ENCODE measurements at regions not wholly inside any gene's neighbourhood (a gene's known extent, or its start where the extent isn't known, plus 50 kb on each side); places are given as distances from the start of the nearest gene placed in this dataset.

GRCh38 chr3:20729185-20729584, 543.2 kb upstream of the SGO1 start:
- no peak for TF ChIP-seq CTCF (conservative IDR thresholded peaks at IDR 0.05 in 1 of 2, IDR thresholded peaks at IDR 0.05 in 1 of 2; ENCODE audit: extremely low read depth in 1 of 2, insufficient read depth in 1 of 2, low read depth in 1 of 2, low read length in 2 of 2)
- TF ChIP-seq EZH2 (IDR thresholded peaks at IDR 0.05; ENCODE audit: borderline replicate concordance, low read length) = no peak

Data from mammary epithelial cell (primary cell).